BLaER1 treated with 17β-estradiol and CSF1 and Interleukin-3, amounts not matched to agents 10 nM and 100 nM (cell line): ENCODE measurements at regions not wholly inside any gene's neighbourhood (a gene's known extent, or its start where the extent isn't known, plus 50 kb on each side); places are given as distances from the start of the nearest gene placed in this dataset.

ENCODE experiments used
- H3K27ac ChIP-seq, 11 experiments: shearing (Covaris generic); formaldehyde crosslinking; 2 replicates each; pipeline ENCODE4 v1.8.1; 2022
- H3K27me3 ChIP-seq, 11 experiments: shearing (Covaris generic); formaldehyde crosslinking; 2 replicates each; pipeline ENCODE4 v1.8.1; 2022
- H3K36me3 ChIP-seq, 11 experiments: shearing (Covaris generic); formaldehyde crosslinking; 2 replicates each; pipeline ENCODE4 v1.8.1; 2022
- H3K4me1 ChIP-seq, 10 experiments: shearing (Covaris generic); formaldehyde crosslinking; 2 replicates each; pipeline ENCODE4 v1.8.1; 2022
- H3K4me2 ChIP-seq, 11 experiments: shearing (Covaris generic); formaldehyde crosslinking; 2 replicates each; pipeline ENCODE4 v1.8.1; 2022
- H3K4me3 ChIP-seq, 10 experiments: shearing (Covaris generic); formaldehyde crosslinking; 2 replicates each; pipeline ENCODE4 v1.8.1; 2022
- H3K9ac ChIP-seq, 11 experiments: shearing (Covaris generic); formaldehyde crosslinking; 2 replicates each; pipeline ENCODE4 v1.8.1; 2022
- H3K9me3 ChIP-seq, 11 experiments: shearing (Covaris generic); formaldehyde crosslinking; replicated peaks in 1 of 11; 2 replicates each; pipeline ENCODE4 v1.8.1; 2022
- H4K20me1 ChIP-seq, 11 experiments: shearing (Covaris generic); formaldehyde crosslinking; 2 replicates each; pipeline ENCODE4 v1.8.1; 2022
- Cebpa-rat ChIP-seq, 11 experiments: shearing (Covaris generic); IDR thresholded peaks; 2 replicates each; pipeline ENCODE4 v1.8.1; 2022

- H4K20me1 ChIP-seq = no peaks in the 10 kb centered on the region
- H3K27ac ChIP-seq = peak overlapping the region in 2 of 11 experiments; percentile 34 to 58; a peak in 5 of 22 replicates
- no peak for TF ChIP-seq Cebpa-rat (IDR thresholded peaks at IDR 0.05)
- no peak overlapping the region; a peak in 2 of 22 replicates for H3K9ac ChIP-seq
- no peaks in the 10 kb centered on the region for H3K36me3 ChIP-seq
- H3K4me1 ChIP-seq = peaks cover 17 to 43% (median 26%) of the 10 kb centered on the region in 10 experiments; a peak in 19 of 20 replicates
- H3K4me3 ChIP-seq = no peak overlapping the region
- peak overlapping the region in 5 of 11 experiments; percentile 45 to 74 (median 70); a peak in 10 of 22 replicates for H3K4me2 ChIP-seq
- H3K27me3 ChIP-seq = no peaks in the 10 kb centered on the region
- H3K9me3 ChIP-seq = no peaks in the 10 kb centered on the region
Observed at GRCh38 chr1:93013145-93014065, 52.1 kb upstream of the DIPK1A start.

- H3K4me1 ChIP-seq = peaks cover 17 to 43% (median 26%) of the 10 kb centered on the region in 10 experiments; a peak in 19 of 20 replicates
Observed at GRCh38 chr1:93014168-93014567, 52.9 kb upstream of the DIPK1A start.

GRCh38 chr1:93015590-93015989 lies 54.3 kb upstream of the DIPK1A start:
- Histone ChIP-seq H3K4me1 (peaks cover 17 to 43% (median 26%) of the 10 kb centered on the region in 10 experiments; a peak in 19 of 20 replicates), H3K4me2 (peak overlapping the region; percentile 16 to 74 (median 50); a peak in 20 of 22 replicates), H3K9ac (no peak overlapping the region), H3K27me3 (no peaks in the 10 kb centered on the region), H3K36me3 (no peaks in the 10 kb centered on the region), H4K20me1 (no peaks in the 10 kb centered on the region), H3K4me3 (no peak overlapping the region), H3K9me3 (no peaks in the 10 kb centered on the region), H3K27ac (no peak overlapping the region)
- no peak for TF ChIP-seq Cebpa-rat (IDR thresholded peaks at IDR 0.05)

More at GRCh38 chr1:93014168-93014567, 52.9 kb upstream of the DIPK1A start:
- Histone ChIP-seq H3K4me3 (no peak overlapping the region), H3K27ac (peak overlapping the region in 3 of 11 experiments; percentile 31 to 58 (median 34); a peak in 6 of 22 replicates), H3K27me3 (no peaks in the 10 kb centered on the region), H3K9ac (no peak overlapping the region; a peak in 2 of 22 replicates), H4K20me1 (no peaks in the 10 kb centered on the region), H3K36me3 (no peaks in the 10 kb centered on the region), H3K4me2 (peak overlapping the region in 9 of 11 experiments; percentile 30 to 74 (median 56); a peak in 14 of 22 replicates), H3K9me3 (no peaks in the 10 kb centered on the region)
- no peak for TF ChIP-seq Cebpa-rat (IDR thresholded peaks at IDR 0.05)

GRCh38 chr1:93016171-93016570 lies 54.9 kb upstream of the DIPK1A start:
- TF ChIP-seq Cebpa-rat (IDR thresholded peaks at IDR 0.05) = no peak
- H3K4me2 ChIP-seq = peak overlapping the region in 10 of 11 experiments; percentile 16 to 73 (median 46); a peak in 16 of 22 replicates
- H3K4me1 ChIP-seq = peaks cover 17 to 43% (median 26%) of the 10 kb centered on the region in 10 experiments; a peak in 19 of 20 replicates

GRCh38 chr1:93021539-93022134 lies 57.4 kb upstream of the MTF2 start:
- Histone ChIP-seq H4K20me1 (no peaks in the 10 kb centered on the region), H3K4me1 (peaks cover 0 to 26% (median 7%) of the 10 kb centered on the region in 10 experiments; a peak in 5 of 20 replicates), H3K27ac (no peak overlapping the region), H3K36me3 (no peaks in the 10 kb centered on the region), H3K4me2 (peak overlapping the region in 1 of 11 experiments; percentile 13; a peak in 3 of 22 replicates), H3K9ac (no peak overlapping the region), H3K4me3 (no peak overlapping the region), H3K9me3 (0 out of 22 replicates have a peak, but pooled peaks cover 0 to 4% (median 0%) of the 10 kb centered on the region in 11 experiments), H3K27me3 (no peaks in the 10 kb centered on the region)
- no peak for TF ChIP-seq Cebpa-rat (IDR thresholded peaks at IDR 0.05)

More at GRCh38 chr1:93016171-93016570, 54.9 kb upstream of the DIPK1A start:
- Histone ChIP-seq H3K36me3 (no peaks in the 10 kb centered on the region), H3K27ac (no peak overlapping the region), H3K9me3 (no peaks in the 10 kb centered on the region), H3K9ac (no peak overlapping the region), H4K20me1 (no peaks in the 10 kb centered on the region), H3K4me3 (no peak overlapping the region), H3K27me3 (no peaks in the 10 kb centered on the region)

- Histone ChIP-seq H3K4me1 (peaks cover 0 to 26% (median 7%) of the 10 kb centered on the region in 10 experiments; a peak in 5 of 20 replicates), H3K36me3 (no peaks in the 10 kb centered on the region), H3K9ac (no peak overlapping the region), H3K9me3 (peaks cover 0 to 9% (median 0%) of the 10 kb centered on the region in 11 experiments; a peak in 3 of 22 replicates), H3K4me2 (peak overlapping the region in 3 of 11 experiments; percentile 2 to 13 (median 8); a peak in 7 of 22 replicates), H3K4me3 (no peak overlapping the region), H3K27me3 (no peaks in the 10 kb centered on the region), H3K27ac (no peak overlapping the region), H4K20me1 (no peaks in the 10 kb centered on the region)
- no peak for TF ChIP-seq Cebpa-rat (IDR thresholded peaks at IDR 0.05)
Observed at GRCh38 chr1:93022580-93022979, 56.5 kb upstream of the MTF2 start.

- peak overlapping the region in 2 of 11 experiments; percentile 11 to 31; a peak in 2 of 22 replicates for H3K4me2 ChIP-seq
- no peak overlapping the region for H3K4me3 ChIP-seq
- no peaks in the 10 kb centered on the region for H3K36me3 ChIP-seq
- no peak for TF ChIP-seq Cebpa-rat (IDR thresholded peaks at IDR 0.05)
- no peak overlapping the region for H3K27ac ChIP-seq
- H4K20me1 ChIP-seq = no peaks in the 10 kb centered on the region
- peaks cover 0 to 26% (median 7%) of the 10 kb centered on the region in 10 experiments; a peak in 5 of 20 replicates for H3K4me1 ChIP-seq
- H3K27me3 ChIP-seq = no peaks in the 10 kb centered on the region
- no peak overlapping the region for H3K9ac ChIP-seq
- peaks cover 0 to 9% (median 0%) of the 10 kb centered on the region in 11 experiments; a peak in 3 of 22 replicates for H3K9me3 ChIP-seq
Observed at GRCh38 chr1:93023281-93023680, 55.8 kb upstream of the MTF2 start.

- Histone ChIP-seq H3K4me2 (no peak overlapping the region), H3K9ac (no peak overlapping the region), H3K4me3 (no peak overlapping the region), H3K36me3 (no peaks in the 10 kb centered on the region), H3K27me3 (no peaks in the 10 kb centered on the region), H3K4me1 (peaks cover 8 to 49% (median 25%) of the 10 kb centered on the region in 10 experiments; a peak in 18 of 20 replicates), H3K9me3 (peaks cover 0 to 9% (median 0%) of the 10 kb centered on the region in 11 experiments; a peak in 3 of 22 replicates), H3K27ac (no peak overlapping the region), H4K20me1 (no peaks in the 10 kb centered on the region)
- no peak for TF ChIP-seq Cebpa-rat (IDR thresholded peaks at IDR 0.05)
Observed at GRCh38 chr1:93025572-93025971, 53.5 kb upstream of the MTF2 start.
